A549 (cell line): ENCODE measurements at regions not wholly inside any gene's neighbourhood (a gene's known extent, or its start where the extent isn't known, plus 50 kb on each side); places are given as distances from the start of the nearest gene placed in this dataset.
"Not testable (repeated sequence)": the region's sequence is repeated elsewhere in the genome, so short reads cannot be mapped to it uniquely, and the experiment has no call there.

ENCODE experiments used
- BHLHE40 ChIP-seq: IDR thresholded peaks from 2 replicates; pipeline ENCODE4 v1.6.1; 2012; ENCODE audit warnings: low read depth, low read length, inconsistent platforms
- CHD4 ChIP-seq: fragments of 200-600 bp; sonication (generic); IDR thresholded peaks from 2 replicates; pipeline ENCODE4 v1.6.1; 2016; ENCODE audit warnings: antibody characterized with exemption, mild to moderate bottlenecking, borderline replicate concordance
- CTCF ChIP-seq: fragments of >200 bp; sonication (Bioruptor Twin); formaldehyde crosslinking; IDR thresholded peaks from 3 replicates; pipeline ENCODE4 v1.5.1; 2016
- MYC ChIP-seq: IDR thresholded peaks from 2 replicates; pipeline ENCODE4 v1.6.1; 2012; ENCODE audit warnings: mild to moderate bottlenecking, inconsistent platforms, low read length, improper control_type of control experiment, borderline replicate concordance
- NR3C1 ChIP-seq: fragments of >200 bp; sonication (Bioruptor Twin); formaldehyde crosslinking; IDR thresholded peaks from 3 replicates; pipeline ENCODE4 v1.6.1; 2017
- POLR2A ChIP-seq: IDR thresholded peaks from 2 replicates; pipeline ENCODE4 v1.6.1; 2012; ENCODE audit warnings: mild to moderate bottlenecking, low read length
- RAD21 ChIP-seq, 2 experiments: fragments of >200 bp in 1 of 2; sonication (Bioruptor Twin) in 1 of 2; formaldehyde crosslinking in 1 of 2; IDR thresholded peaks in 1 of 2; conservative IDR thresholded peaks in 1 of 2; 2 replicates in 1 of 2; 3 replicates in 1 of 2; pipeline ENCODE4 v1.6.1; 2012 to 2018; ENCODE audit warnings: inconsistent platforms in 1 of 2
- TP53 ChIP-seq: fragments of 250-450 bp; sonication (Bioruptor Pico); IDR thresholded peaks from 2 replicates; pipeline ENCODE4 v1.5.0; 2021; ENCODE audit warnings: mild to moderate bottlenecking, moderate library complexity
- USF2 ChIP-seq: fragments of 450-650 bp; IDR thresholded peaks from 2 replicates; pipeline ENCODE4 v1.6.1; 2014; ENCODE audit warnings: antibody characterized with exemption

GRCh38 chr2:144758196-144758595 lies 238.3 kb upstream of the ZEB2 start:
- not testable (repeated sequence) for TF ChIP-seq CTCF; USF2; TP53 (CRISPR knock-in tag); CHD4; MYC; RAD21 (conservative IDR thresholded peaks at IDR 0.05 in 1 of 2, IDR thresholded peaks at IDR 0.05 in 1 of 2); BHLHE40; NR3C1; POLR2A
